ENCODE measurements at regions not wholly inside any gene's neighbourhood (a gene's known extent, or its start where the extent isn't known, plus 50 kb on each side); places are given as distances from the start of the nearest gene placed in this dataset.
"Not testable (repeated sequence)": the region's sequence is repeated elsewhere in the genome, so short reads cannot be mapped to it uniquely, and the experiment has no call there.

- peak in 1 of 5 experiments; percentile 2 for DNase-seq
Observed at GRCh38 chr16:19980632-19981265, 92.9 kb downstream of the GPR139 start.

DNA sequence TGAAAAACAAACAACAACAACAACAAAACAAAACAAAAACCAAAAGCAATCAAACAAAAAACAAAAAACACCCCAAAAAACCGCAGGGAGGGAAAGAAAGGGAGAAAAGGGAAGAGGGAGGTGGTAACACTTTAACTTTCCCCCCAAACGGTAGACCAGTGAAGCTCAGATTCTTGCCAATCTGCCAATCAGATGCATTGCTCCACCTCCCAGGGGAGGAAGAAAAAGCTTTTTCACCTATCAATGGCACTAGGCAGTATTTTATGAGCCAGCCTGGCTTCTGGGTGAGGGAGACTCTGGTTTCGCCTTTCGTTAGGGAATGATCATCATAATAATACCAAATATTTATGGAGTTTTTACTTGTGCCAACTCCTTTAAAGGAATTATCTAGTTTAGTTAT is 94.1 kb downstream of the GPR139 start:
- no peak for DNase-seq

GRCh38 chr16:19974607-19975006 is 90.0 kb upstream of the GPRC5B start:
- DNase-seq, result no peak

GRCh38 chr16:19972111-19972510 is 87.5 kb upstream of the GPRC5B start:
- no peak for DNase-seq

GRCh38 chr16:19968891-19969683 is 84.4 kb upstream of the GPRC5B start:
- DNase-seq, result no peak

DNA sequence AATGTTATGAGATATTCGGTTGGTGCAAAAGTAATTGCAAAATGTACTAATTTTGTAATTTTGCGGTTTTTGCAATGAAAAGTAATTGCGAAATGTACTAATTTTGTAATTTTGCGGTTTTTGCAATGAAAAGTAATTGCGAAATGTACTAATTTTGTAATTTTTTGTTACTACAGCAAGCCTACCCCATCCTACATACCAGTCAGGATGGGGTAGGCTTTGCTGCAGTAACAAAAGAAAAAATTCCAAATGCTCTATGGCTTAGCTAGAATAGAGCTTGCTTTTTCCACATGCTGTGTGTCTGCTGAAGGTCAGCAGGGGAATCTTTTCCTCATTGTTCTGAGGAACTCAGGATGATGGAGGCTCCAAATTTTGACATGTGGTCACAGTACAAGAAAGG is 83.3 kb upstream of the GPRC5B start:
- no peak for DNase-seq

GRCh38 chr16:19967561-19967960 is 82.9 kb upstream of the GPRC5B start:
- DNase-seq, result no peak

DNA sequence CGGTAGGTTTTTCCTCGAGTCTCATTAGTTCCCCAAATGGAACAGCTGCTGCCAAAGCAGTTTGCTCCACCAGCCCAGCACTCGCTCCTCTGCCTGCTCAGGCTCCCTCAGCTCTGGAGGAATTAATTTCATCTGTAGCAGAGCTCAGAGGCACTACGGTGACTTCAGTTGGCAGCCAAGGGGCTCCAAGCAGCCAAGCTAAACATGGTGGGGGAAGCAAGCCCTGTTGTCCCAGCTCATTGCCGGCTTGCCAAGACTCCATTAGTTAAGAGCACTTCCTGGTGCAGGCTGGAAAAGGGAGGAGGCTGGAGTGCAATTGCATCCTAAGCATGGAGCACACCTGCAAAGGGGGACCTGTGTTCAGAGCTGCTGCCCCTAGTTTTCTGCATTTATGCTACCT is 78.7 kb upstream of the GPRC5B start:
- no peak for DNase-seq

DNA sequence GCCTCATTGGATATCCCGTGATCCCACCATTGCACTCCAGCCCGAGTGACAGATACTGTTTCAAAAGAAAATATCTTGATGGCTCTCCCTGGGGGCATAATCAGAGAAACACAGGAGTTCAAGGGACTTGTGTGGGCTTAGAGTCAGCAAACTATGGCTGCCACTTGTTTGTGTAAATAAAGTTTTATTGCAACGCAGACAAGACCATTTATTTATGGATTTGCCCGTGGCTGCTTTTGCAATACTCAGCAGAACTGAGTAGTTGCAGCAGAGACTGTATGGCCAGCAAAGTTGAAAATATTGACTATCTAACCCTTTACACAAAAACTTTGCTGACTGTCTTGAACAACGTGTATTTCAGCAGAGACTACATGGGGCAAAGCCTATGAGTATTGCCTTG is 75.5 kb upstream of the GPRC5B start:
- DNase-seq, result no peak

GRCh38 chr16:19959736-19960135 is 75.1 kb upstream of the GPRC5B start:
- no peak for DNase-seq

GRCh38 chr16:19955896-19956295 is 71.2 kb upstream of the GPRC5B start:
- DNase-seq, result not testable (repeated sequence)

GRCh38 chr16:19955084-19955483 is 70.4 kb upstream of the GPRC5B start:
- not testable (repeated sequence) for DNase-seq

GRCh38 chr16:19948186-19949104 is 63.8 kb upstream of the GPRC5B start:
- no peak for DNase-seq

- no peak for DNase-seq
Observed at GRCh38 chr16:19945934-19946333, 61.3 kb upstream of the GPRC5B start.

- no peak for DNase-seq
Observed at GRCh38 chr16:19940195-19940594, 55.5 kb upstream of the GPRC5B start.

DNA sequence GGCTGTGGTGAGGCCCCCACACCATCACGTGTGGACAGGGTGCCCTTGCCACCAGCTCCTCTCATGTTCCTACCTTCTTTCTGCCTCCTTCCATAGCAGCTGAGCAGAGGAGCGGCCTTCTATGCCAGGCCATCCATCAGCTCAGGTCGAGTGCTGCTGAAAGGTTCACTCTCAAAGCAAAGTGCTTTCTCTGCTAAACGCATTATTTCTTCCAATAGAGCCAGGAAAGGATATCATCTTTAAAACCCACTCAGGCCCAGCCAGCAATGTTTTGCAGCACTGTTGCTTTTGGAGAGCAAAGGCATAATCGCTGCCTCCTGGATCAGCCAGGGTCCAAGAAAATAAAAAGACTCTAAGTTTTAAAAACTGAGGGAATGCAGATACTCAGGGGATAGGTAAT is 54.9 kb upstream of the GPRC5B start:
- DNase-seq, result no peak

- DNase-seq, result no peak
Observed at GRCh38 chr16:19938536-19938935, 53.9 kb upstream of the GPRC5B start.

- DNase-seq, result no peak
Observed at GRCh38 chr16:19936441-19936840, 51.8 kb upstream of the GPRC5B start.

DNA sequence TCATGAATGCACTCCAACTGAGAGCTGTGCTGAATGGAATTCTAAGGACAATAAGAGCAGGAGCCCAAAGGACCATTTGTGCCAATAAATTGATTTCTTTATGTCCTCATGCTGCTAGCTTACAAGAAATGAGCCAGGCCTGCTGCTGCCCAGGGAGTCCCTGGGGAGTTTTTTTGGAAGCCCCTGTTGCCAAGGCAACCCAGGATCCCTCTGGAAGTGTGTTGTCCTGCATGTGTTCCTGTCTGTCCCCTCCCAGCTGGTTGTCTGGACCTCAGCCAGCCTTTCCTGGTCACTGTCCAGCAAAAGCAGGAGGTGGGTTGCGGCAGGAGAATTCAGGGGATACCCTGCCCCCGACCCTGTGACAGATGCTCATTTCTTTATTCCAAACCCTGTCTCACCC is 51.0 kb upstream of the GPRC5B start:
- no peak for DNase-seq

Measured in T-helper 2 cell (primary cell).